A549 (cell line): ENCODE measurements at regions not wholly inside any gene's neighbourhood (a gene's known extent, or its start where the extent isn't known, plus 50 kb on each side); places are given as distances from the start of the nearest gene placed in this dataset.

ENCODE experiments used
- CTCF ChIP-seq: fragments of >200 bp; sonication (Bioruptor Twin); formaldehyde crosslinking; IDR thresholded peaks from 3 replicates; pipeline ENCODE4 v1.5.1; 2016
- FOSL2 ChIP-seq, 2 experiments: fragments of 450-650 bp in 1 of 2; fragments of >200 bp in 1 of 2; sonication (Bioruptor Twin) in 1 of 2; formaldehyde crosslinking; IDR thresholded peaks; 2 replicates each; pipeline versions ENCODE4 v1.5.0 to v1.6.1; 2016 to 2020; ENCODE audit warnings: mild to moderate bottlenecking in 1 of 2, moderate library complexity in 1 of 2
- HEYL ChIP-seq: fragments of 250-450 bp; sonication (Bioruptor Pico); IDR thresholded peaks from 2 replicates; pipeline ENCODE4 v1.8.0; 2021; ENCODE audit warnings: mild to moderate bottlenecking, moderate library complexity
- HMGXB4 ChIP-seq: fragments of 250-450 bp; sonication (Bioruptor Pico); IDR thresholded peaks from 2 replicates; pipeline ENCODE4 v1.5.0; 2021; ENCODE audit warnings: mild to moderate bottlenecking, moderate library complexity, borderline replicate concordance
- JUN ChIP-seq, 2 experiments: fragments of >200 bp; sonication (Bioruptor Twin); formaldehyde crosslinking; IDR thresholded peaks; 2 replicates in 1 of 2; 3 replicates in 1 of 2; pipeline ENCODE4 v1.6.1; 2016 to 2017
- MAFK ChIP-seq: fragments of 450-650 bp; IDR thresholded peaks from 2 replicates; pipeline ENCODE4 v1.6.1; 2014; ENCODE audit not compliant: partially characterized antibody
- MAX ChIP-seq: IDR thresholded peaks from 2 replicates; pipeline ENCODE4 v1.6.1; 2012
- MAZ ChIP-seq: fragments of 150-350 bp; IDR thresholded peaks from 2 replicates; pipeline ENCODE4 v1.6.1; 2014; ENCODE audit warnings: antibody characterized with exemption, low read depth, low read length, borderline replicate concordance
- PHF8 ChIP-seq: fragments of 200-600 bp; sonication (generic); IDR thresholded peaks from 2 replicates; pipeline ENCODE4 v1.6.1; 2016; ENCODE audit warnings: low read depth, mild to moderate bottlenecking, antibody characterized with exemption, moderate library complexity, borderline replicate concordance
- POLR2A ChIP-seq: IDR thresholded peaks from 2 replicates; pipeline ENCODE4 v1.6.1; 2012; ENCODE audit warnings: mild to moderate bottlenecking, low read length
- REST ChIP-seq: fragments of 200-600 bp; sonication (generic); IDR thresholded peaks from 2 replicates; pipeline ENCODE4 v1.6.1; 2016; ENCODE audit warnings: antibody characterized with exemption, mild to moderate bottlenecking, moderate library complexity
- SREBF2 ChIP-seq: fragments of 450-650 bp; IDR thresholded peaks from 2 replicates; pipeline ENCODE4 v1.6.1; 2014; ENCODE audit warnings: mild to moderate bottlenecking, moderate library complexity
- ZFP36 ChIP-seq: fragments of 450-650 bp; IDR thresholded peaks from 2 replicates; pipeline ENCODE4 v1.6.1; 2014; ENCODE audit warnings: borderline replicate concordance; ENCODE audit not compliant: partially characterized antibody

DNA sequence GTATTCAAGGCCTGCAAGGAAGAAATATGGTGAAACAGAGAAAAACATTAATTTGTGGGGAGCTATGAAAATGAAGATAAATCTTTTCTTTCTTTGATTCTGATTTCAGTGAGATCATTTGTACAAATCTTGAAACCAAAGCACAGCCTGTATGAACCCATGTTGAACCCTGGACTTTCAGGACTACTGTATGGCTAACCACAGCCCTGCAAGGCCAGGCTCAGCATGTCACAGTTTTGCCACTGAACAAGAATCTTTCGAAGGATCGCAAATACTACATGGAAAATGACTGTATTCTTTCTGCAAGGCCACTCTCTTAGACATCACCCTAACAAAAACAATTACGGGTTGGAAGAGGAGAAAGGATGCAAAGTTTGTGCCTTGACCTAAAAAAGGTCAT, 161.7 kb upstream of the MAF start:
- no peak for TF ChIP-seq MAFK
- TF ChIP-seq CTCF, result no peak
- no peak for TF ChIP-seq HMGXB4 (CRISPR knock-in tag)
- no peak for TF ChIP-seq SREBF2
- no peak for TF ChIP-seq FOSL2 (IDR thresholded peaks at IDR 0.05)
- TF ChIP-seq FOSL2 (CRISPR knock-in tag; IDR thresholded peaks at IDR 0.05), result no peak
- TF ChIP-seq REST, result no peak
- TF ChIP-seq POLR2A, result no peak
- no peak for TF ChIP-seq JUN (IDR thresholded peaks at IDR 0.05)
- no peak for TF ChIP-seq HEYL (CRISPR knock-in tag)
- TF ChIP-seq MAZ, result no peak
- TF ChIP-seq MAX, result no peak
- TF ChIP-seq ZFP36, result no peak
- TF ChIP-seq PHF8, result no peak
